ENCODE measurements at regions not wholly inside any gene's neighbourhood (a gene's known extent, or its start where the extent isn't known, plus 50 kb on each side); places are given as distances from the start of the nearest gene placed in this dataset.

DNA sequence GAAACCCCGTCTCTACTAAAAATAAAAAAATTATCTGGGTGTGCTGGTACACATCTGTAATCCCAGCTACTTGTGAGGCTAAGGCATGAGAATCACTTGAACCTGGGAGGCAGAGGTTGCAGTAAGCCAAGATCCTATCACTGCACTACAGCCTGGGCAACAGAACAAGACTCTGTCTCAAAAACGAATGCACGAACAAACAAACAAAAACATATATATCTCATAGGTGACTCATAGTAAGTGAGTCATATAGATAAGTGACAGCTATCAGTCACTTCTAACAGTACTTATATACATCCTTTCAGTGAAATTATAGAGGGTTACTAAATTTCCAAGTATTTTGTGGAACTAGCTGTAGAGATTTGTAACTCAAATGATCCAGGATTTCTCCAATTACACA, 127.3 kb upstream of the FIGN start:
- peaks cover 7% of the 10 kb centered on the region for H3K4me1 ChIP-seq (ENCODE audit: low read depth, poor library complexity, severe bottlenecking)
- H2AFZ ChIP-seq (ENCODE audit: low read depth) = no peak overlapping the region
- TF ChIP-seq, protein P1, sequence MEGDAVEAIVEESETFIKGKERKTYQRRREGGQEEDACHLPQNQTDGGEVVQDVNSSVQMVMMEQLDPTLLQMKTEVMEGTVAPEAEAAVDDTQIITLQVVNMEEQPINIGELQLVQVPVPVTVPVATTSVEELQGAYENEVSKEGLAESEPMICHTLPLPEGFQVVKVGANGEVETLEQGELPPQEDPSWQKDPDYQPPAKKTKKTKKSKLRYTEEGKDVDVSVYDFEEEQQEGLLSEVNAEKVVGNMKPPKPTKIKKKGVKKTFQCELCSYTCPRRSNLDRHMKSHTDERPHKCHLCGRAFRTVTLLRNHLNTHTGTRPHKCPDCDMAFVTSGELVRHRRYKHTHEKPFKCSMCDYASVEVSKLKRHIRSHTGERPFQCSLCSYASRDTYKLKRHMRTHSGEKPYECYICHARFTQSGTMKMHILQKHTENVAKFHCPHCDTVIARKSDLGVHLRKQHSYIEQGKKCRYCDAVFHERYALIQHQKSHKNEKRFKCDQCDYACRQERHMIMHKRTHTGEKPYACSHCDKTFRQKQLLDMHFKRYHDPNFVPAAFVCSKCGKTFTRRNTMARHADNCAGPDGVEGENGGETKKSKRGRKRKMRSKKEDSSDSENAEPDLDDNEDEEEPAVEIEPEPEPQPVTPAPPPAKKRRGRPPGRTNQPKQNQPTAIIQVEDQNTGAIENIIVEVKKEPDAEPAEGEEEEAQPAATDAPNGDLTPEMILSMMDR (conservative IDR thresholded peaks at IDR 0.05; ENCODE audit: low read depth, low read length) = no peak
- H3K4me3 ChIP-seq (IDR thresholded peaks at IDR 0.05; ENCODE audit: insufficient read depth, low read depth, low read length) = no peak overlapping the region
- H4K20me1 ChIP-seq (ENCODE audit: insufficient read depth) = no peaks in the 10 kb centered on the region
- no peak overlapping the region for H3K9ac ChIP-seq
- no peaks in the 10 kb centered on the region for H3K36me3 ChIP-seq (ENCODE audit: insufficient read depth)
- H3K27me3 ChIP-seq (ENCODE audit: insufficient read depth, low read depth) = no peaks in the 10 kb centered on the region
- H3K79me2 ChIP-seq (ENCODE audit: insufficient read depth, low read depth) = no peaks in the 10 kb centered on the region
- H3K4me2 ChIP-seq = no peak overlapping the region
- no peak overlapping the region for H3K27ac ChIP-seq

DNA sequence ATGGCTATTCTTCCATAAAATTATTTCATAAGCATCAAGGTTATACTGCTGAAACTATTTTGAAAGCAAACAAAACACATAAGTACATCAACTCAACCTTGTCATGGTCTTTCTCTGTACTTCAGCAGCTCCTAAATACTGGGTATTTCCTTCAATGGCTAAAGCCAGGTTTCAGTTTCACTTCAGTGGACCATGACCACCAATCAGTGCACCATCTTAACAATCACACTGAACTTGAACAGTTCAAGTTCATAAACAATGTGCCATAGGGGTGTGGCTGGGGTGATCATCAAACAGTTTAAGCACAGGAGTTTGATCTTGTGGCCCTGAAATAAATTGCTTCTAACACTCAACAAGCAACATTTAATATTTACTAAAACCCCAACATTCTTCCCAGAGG, 124.1 kb upstream of the FIGN start:
- Histone ChIP-seq H3K4me2 (no peak overlapping the region; the same call in 1 of the 2 replicates), H2AFZ (ENCODE audit: low read depth) (peak overlapping the region; percentile 25; the same call in 1 of the 2 replicates), H3K27ac (no peak overlapping the region), H3K9ac (no peak overlapping the region), H3K79me2 (ENCODE audit: insufficient read depth, low read depth) (no peaks in the 10 kb centered on the region), H3K4me3 (IDR thresholded peaks at IDR 0.05; ENCODE audit: insufficient read depth, low read depth, low read length) (no peak overlapping the region), H4K20me1 (ENCODE audit: insufficient read depth) (no peaks in the 10 kb centered on the region), H3K27me3 (ENCODE audit: insufficient read depth, low read depth) (no peaks in the 10 kb centered on the region), H3K4me1 (ENCODE audit: low read depth, poor library complexity, severe bottlenecking) (peaks cover 7% of the 10 kb centered on the region), H3K36me3 (ENCODE audit: insufficient read depth) (no peaks in the 10 kb centered on the region)
- TF ChIP-seq, protein P1 (conservative IDR thresholded peaks at IDR 0.05; ENCODE audit: low read depth, low read length) = no peak

DNA sequence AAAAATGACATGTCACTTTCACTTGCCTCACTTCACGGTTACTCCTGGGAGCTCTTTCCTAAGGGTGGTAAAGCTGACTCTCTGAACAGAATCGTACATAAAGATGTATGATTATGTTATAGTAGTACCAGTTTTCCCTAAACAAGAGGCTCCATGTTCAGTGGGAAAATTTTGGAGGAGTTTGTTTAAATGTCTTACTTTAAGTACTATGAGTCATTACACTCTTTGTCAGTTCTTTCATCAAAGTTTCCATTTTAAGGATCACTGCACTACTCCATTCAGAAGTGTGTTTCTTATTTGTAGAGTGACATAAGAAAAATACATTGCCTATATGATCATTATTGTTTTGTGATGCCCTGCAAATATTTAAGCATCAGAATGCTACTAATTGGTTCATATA, 121.1 kb upstream of the FIGN start:
- Histone ChIP-seq H3K4me1 (ENCODE audit: low read depth, poor library complexity, severe bottlenecking) (peaks cover 7% of the 10 kb centered on the region), H3K79me2 (ENCODE audit: insufficient read depth, low read depth) (no peaks in the 10 kb centered on the region), H3K36me3 (ENCODE audit: insufficient read depth) (no peaks in the 10 kb centered on the region), H2AFZ (ENCODE audit: low read depth) (no peak overlapping the region), H3K4me2 (no peak overlapping the region), H3K4me3 (IDR thresholded peaks at IDR 0.05; ENCODE audit: insufficient read depth, low read depth, low read length) (no peak overlapping the region), H3K27me3 (ENCODE audit: insufficient read depth, low read depth) (no peaks in the 10 kb centered on the region), H4K20me1 (ENCODE audit: insufficient read depth) (no peaks in the 10 kb centered on the region), H3K27ac (no peak overlapping the region), H3K9ac (no peak overlapping the region)
- TF ChIP-seq, protein P1 (conservative IDR thresholded peaks at IDR 0.05; ENCODE audit: low read depth, low read length) = no peak

DNA sequence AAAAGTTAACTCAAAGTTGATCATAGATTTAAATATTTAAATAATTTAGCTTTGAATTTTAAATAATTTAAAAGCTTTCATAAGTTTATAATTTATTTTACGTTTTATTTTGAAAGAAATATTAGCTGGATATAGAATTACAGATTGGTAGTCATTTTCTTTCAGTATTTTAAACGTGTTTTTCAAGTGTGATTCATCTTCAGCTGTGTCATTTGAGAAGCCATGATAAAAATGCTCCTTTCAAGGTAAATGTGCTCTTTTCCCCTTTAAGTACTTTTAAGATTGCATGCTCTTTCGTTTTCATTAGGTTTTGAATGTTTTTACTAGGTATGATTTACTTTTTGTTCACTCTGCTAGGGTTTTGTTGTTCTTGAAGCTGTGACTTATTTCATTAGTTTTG, 116.8 kb upstream of the FIGN start:
- H3K9ac ChIP-seq = no peak overlapping the region
- no peaks in the 10 kb centered on the region for H3K79me2 ChIP-seq (ENCODE audit: insufficient read depth, low read depth)
- H3K27ac ChIP-seq = no peak overlapping the region
- H3K27me3 ChIP-seq (ENCODE audit: insufficient read depth, low read depth) = no peaks in the 10 kb centered on the region
- H4K20me1 ChIP-seq (ENCODE audit: insufficient read depth) = no peaks in the 10 kb centered on the region
- H3K4me3 ChIP-seq (IDR thresholded peaks at IDR 0.05; ENCODE audit: insufficient read depth, low read depth, low read length) = no peak overlapping the region
- no peak overlapping the region for H3K4me2 ChIP-seq
- no peak overlapping the region for H2AFZ ChIP-seq (ENCODE audit: low read depth)
- no peaks in the 10 kb centered on the region for H3K4me1 ChIP-seq (ENCODE audit: low read depth, poor library complexity, severe bottlenecking)
- TF ChIP-seq, protein P1 (conservative IDR thresholded peaks at IDR 0.05; ENCODE audit: low read depth, low read length) = no peak
- H3K36me3 ChIP-seq (ENCODE audit: insufficient read depth) = no peaks in the 10 kb centered on the region
